ENCODE measurements at regions not wholly inside any gene's neighbourhood (a gene's known extent, or its start where the extent isn't known, plus 50 kb on each side); places are given as distances from the start of the nearest gene placed in this dataset.
"Not testable (repeated sequence)": the region's sequence is repeated elsewhere in the genome, so short reads cannot be mapped to it uniquely, and the experiment has no call there.

- CTCF ChIA-PET = no interaction called here
- H3K27ac ChIP-seq = no peak overlapping the region
- TF ChIP-seq CTCF (conservative IDR thresholded peaks at IDR 0.05; ENCODE audit: low read depth) = no peak
- DNase-seq (ENCODE audit: low spot score) = no peak
- POLR2A ChIA-PET (ENCODE audit: low non-redundant PET) = no interaction called here
Measured at GRCh38 chr16:13351181-13351580, 449.8 kb downstream of the SHISA9 start.

GRCh38 chr16:13351601-13352217, 450.3 kb downstream of the SHISA9 start:
- POLR2A ChIA-PET (ENCODE audit: low non-redundant PET) = no interaction called here
- CTCF ChIA-PET = no interaction called here
- TF ChIP-seq CTCF (conservative IDR thresholded peaks at IDR 0.05; ENCODE audit: low read depth) = no peak
- no peak for DNase-seq (ENCODE audit: low spot score)
- H3K27ac ChIP-seq = no peak overlapping the region

- POLR2A ChIA-PET (ENCODE audit: low non-redundant PET) = not testable (repeated sequence)
Measured at GRCh38 chr16:13352796-13353195, 451.4 kb downstream of the SHISA9 start.

GRCh38 chr16:13357842-13358241, 456.4 kb downstream of the SHISA9 start:
- DNase-seq (ENCODE audit: low spot score); POLR2A ChIA-PET (ENCODE audit: low non-redundant PET); H3K27ac ChIP-seq; CTCF ChIA-PET: not testable (repeated sequence)

More at GRCh38 chr16:13352796-13353195, 451.4 kb downstream of the SHISA9 start:
- not testable (repeated sequence) for DNase-seq (ENCODE audit: low spot score); H3K27ac ChIP-seq
- CTCF ChIA-PET = interaction anchor here (0.6 kb wide), 1 partner anchor 470 kb away, joined by 3 read pairs; no protein-coding TSS in a partner anchor

GRCh38 chr16:13359835-13360234, 458.4 kb downstream of the SHISA9 start:
- H3K27ac ChIP-seq = no peak overlapping the region
- CTCF ChIA-PET = interaction anchor here (0.7 kb wide), 1 partner anchor 8 kb away, joined by 3 read pairs; no protein-coding TSS in a partner anchor
- no peak for TF ChIP-seq CTCF (conservative IDR thresholded peaks at IDR 0.05; ENCODE audit: low read depth)
- DNase-seq (ENCODE audit: low spot score) = no peak
- POLR2A ChIA-PET (ENCODE audit: low non-redundant PET) = no interaction called here

- CTCF ChIA-PET = no interaction called here
- no peak for DNase-seq (ENCODE audit: low spot score)
- TF ChIP-seq CTCF (conservative IDR thresholded peaks at IDR 0.05; ENCODE audit: low read depth) = no peak
- H3K27ac ChIP-seq = no peak overlapping the region
- POLR2A ChIA-PET (ENCODE audit: low non-redundant PET) = no interaction called here
Measured at GRCh38 chr16:13372421-13372820, 471.0 kb downstream of the SHISA9 start.

- TF ChIP-seq CTCF (conservative IDR thresholded peaks at IDR 0.05; ENCODE audit: low read depth) = no peak
- no peak for DNase-seq (ENCODE audit: low spot score)
- ChIA-PET CTCF (no interaction called here), POLR2A (ENCODE audit: low non-redundant PET) (no interaction called here)
- no peak overlapping the region for H3K27ac ChIP-seq
Measured at GRCh38 chr16:13376174-13376573, 474.8 kb downstream of the SHISA9 start.

GRCh38 chr16:13377143-13377542, 475.7 kb downstream of the SHISA9 start:
- DNase-seq (ENCODE audit: low spot score) = no peak
- ChIA-PET POLR2A (ENCODE audit: low non-redundant PET) (no interaction called here), CTCF (no interaction called here)
- no peak overlapping the region for H3K27ac ChIP-seq
- no peak for TF ChIP-seq CTCF (conservative IDR thresholded peaks at IDR 0.05; ENCODE audit: low read depth)
